ENCODE measurements at regions not wholly inside any gene's neighbourhood (a gene's known extent, or its start where the extent isn't known, plus 50 kb on each side); places are given as distances from the start of the nearest gene placed in this dataset.

- H2AK5ac ChIP-seq (ENCODE audit: low read length, severe bottlenecking): no peak overlapping the region
These were observed 137.4 kb upstream of the ETAA1 start for GRCh38 chr2:67259556-67260342.

GRCh38 chr2:67260343-67261277, 136.5 kb upstream of the ETAA1 start:
- H3K27ac ChIP-seq (ENCODE audit: low read length, poor library complexity, severe bottlenecking): peak overlapping the region; percentile 92
- no peaks in the 10 kb centered on the region for H3K36me3 ChIP-seq (ENCODE audit: control insufficient read depth in 1 of 2, insufficient read depth in 2 of 2, low read depth in 1 of 2, low read length in 2 of 2)
- 58% methylated on average over 13 of the region's 16 CpGs for WGBS
- H3K9me3 ChIP-seq (ENCODE audit: control insufficient read depth, low read length): no peaks in the 10 kb centered on the region
- H3K27me3 ChIP-seq (ENCODE audit: control insufficient read depth in 1 of 2, insufficient read depth in 1 of 2, low read length in 2 of 2): no peaks in the 10 kb centered on the region
- H2BK15ac ChIP-seq (ENCODE audit: low read depth, poor library complexity, severe bottlenecking): no peak overlapping the region
- no peak overlapping the region for H3K14ac ChIP-seq (ENCODE audit: low read length in 2 of 2)
- H2BK5ac ChIP-seq (ENCODE audit: low read depth, low read length, poor library complexity, severe bottlenecking): no peak overlapping the region
- no peak overlapping the region for H2BK120ac ChIP-seq (ENCODE audit: low read depth, low read length)
- peak overlapping the region; percentile 2 to 34 for H3K18ac ChIP-seq (ENCODE audit: low read depth in 1 of 2, low read length in 2 of 2)
- peak overlapping the region; percentile 84 for H2AK5ac ChIP-seq (ENCODE audit: low read length, severe bottlenecking)
- no peaks in the 10 kb centered on the region for H3K79me1 ChIP-seq (replicated peaks; ENCODE audit: low read length, poor library complexity, severe bottlenecking)
- no peak overlapping the region for H4K8ac ChIP-seq (ENCODE audit: low read length)
- peaks cover 4% of the 10 kb centered on the region for H3K4me1 ChIP-seq (ENCODE audit: control insufficient read depth, insufficient read depth, low read depth, low read length)
- H3K4me2 ChIP-seq (ENCODE audit: low read length, poor library complexity, severe bottlenecking): no peak overlapping the region
- peak; percentile 97 for DNase-seq
- no peak overlapping the region for H3K4ac ChIP-seq (ENCODE audit: low read depth in 1 of 2, low read length in 2 of 2)
- H3K4me3 ChIP-seq (ENCODE audit: insufficient read depth in 1 of 2, low read depth in 1 of 2, low read length in 2 of 2): peak overlapping the region in 1 of 2 experiments; percentile 66
- H3K9ac ChIP-seq (ENCODE audit: low read length): peak overlapping the region; percentile 89
- peak overlapping the region in 1 of 2 experiments; percentile 86 for H2BK12ac ChIP-seq (ENCODE audit: low read length in 2 of 2)
- H4K91ac ChIP-seq (ENCODE audit: low read length): no peak overlapping the region
- no peak overlapping the region for H2AFZ ChIP-seq (ENCODE audit: low read depth, low read length)
- H3K23ac ChIP-seq (ENCODE audit: low read length in 2 of 2): no peak overlapping the region

More at GRCh38 chr2:67259556-67260342, 137.4 kb upstream of the ETAA1 start:
- Histone ChIP-seq H2BK12ac (ENCODE audit: low read length in 2 of 2) (peak overlapping the region in 1 of 2 experiments; percentile 63), H2AFZ (ENCODE audit: low read depth, low read length) (peak overlapping the region; percentile 14), H3K79me1 (replicated peaks; ENCODE audit: low read length, poor library complexity, severe bottlenecking) (no peaks in the 10 kb centered on the region), H3K4me2 (ENCODE audit: low read length, poor library complexity, severe bottlenecking) (no peak overlapping the region), H3K23ac (ENCODE audit: low read length in 2 of 2) (no peak overlapping the region), H2BK120ac (ENCODE audit: low read depth, low read length) (no peak overlapping the region), H3K9ac (ENCODE audit: low read length) (peak overlapping the region; percentile 89), H3K9me3 (ENCODE audit: control insufficient read depth, low read length) (no peaks in the 10 kb centered on the region), H3K4ac (ENCODE audit: low read depth in 1 of 2, low read length in 2 of 2) (peak overlapping the region in 1 of 2 experiments; percentile 49), H3K36me3 (ENCODE audit: control insufficient read depth in 1 of 2, insufficient read depth in 2 of 2, low read depth in 1 of 2, low read length in 2 of 2) (no peaks in the 10 kb centered on the region), H3K27me3 (ENCODE audit: control insufficient read depth in 1 of 2, insufficient read depth in 1 of 2, low read length in 2 of 2) (no peaks in the 10 kb centered on the region), H3K4me3 (ENCODE audit: insufficient read depth in 1 of 2, low read depth in 1 of 2, low read length in 2 of 2) (peak overlapping the region in 1 of 2 experiments; percentile 14), H3K14ac (ENCODE audit: low read length in 2 of 2) (no peak overlapping the region), H4K8ac (ENCODE audit: low read length) (no peak overlapping the region), H3K4me1 (ENCODE audit: control insufficient read depth, insufficient read depth, low read depth, low read length) (peaks cover 4% of the 10 kb centered on the region), H2BK5ac (ENCODE audit: low read depth, low read length, poor library complexity, severe bottlenecking) (no peak overlapping the region), H3K27ac (ENCODE audit: low read length, poor library complexity, severe bottlenecking) (peak overlapping the region; percentile 92), H2BK15ac (ENCODE audit: low read depth, poor library complexity, severe bottlenecking) (no peak overlapping the region), H4K91ac (ENCODE audit: low read length) (no peak overlapping the region), H3K18ac (ENCODE audit: low read depth in 1 of 2, low read length in 2 of 2) (peak overlapping the region in 1 of 2 experiments; percentile 57)
- peak; percentile 82 for DNase-seq
- WGBS: 38% methylated on average over 3 of the region's 5 CpGs

GRCh38 chr2:67267241-67267640, 129.9 kb upstream of the ETAA1 start:
- Histone ChIP-seq H3K27ac (ENCODE audit: low read length, poor library complexity, severe bottlenecking) (no peak overlapping the region), H3K4me3 (ENCODE audit: insufficient read depth in 1 of 2, low read depth in 1 of 2, low read length in 2 of 2) (no peak overlapping the region), H4K8ac (ENCODE audit: low read length) (no peak overlapping the region), H2AK5ac (ENCODE audit: low read length, severe bottlenecking) (no peak overlapping the region), H3K9me3 (ENCODE audit: control insufficient read depth, low read length) (no peaks in the 10 kb centered on the region), H2BK120ac (ENCODE audit: low read depth, low read length) (no peak overlapping the region), H3K4me2 (ENCODE audit: low read length, poor library complexity, severe bottlenecking) (no peak overlapping the region), H3K23ac (ENCODE audit: low read length in 2 of 2) (no peak overlapping the region), H3K4me1 (ENCODE audit: control insufficient read depth, insufficient read depth, low read depth, low read length) (no peaks in the 10 kb centered on the region), H3K27me3 (ENCODE audit: control insufficient read depth in 1 of 2, insufficient read depth in 1 of 2, low read length in 2 of 2) (no peaks in the 10 kb centered on the region), H3K9ac (ENCODE audit: low read length) (no peak overlapping the region), H3K4ac (ENCODE audit: low read depth in 1 of 2, low read length in 2 of 2) (no peak overlapping the region), H3K14ac (ENCODE audit: low read length in 2 of 2) (no peak overlapping the region), H3K36me3 (ENCODE audit: control insufficient read depth in 1 of 2, insufficient read depth in 2 of 2, low read depth in 1 of 2, low read length in 2 of 2) (no peaks in the 10 kb centered on the region), H2BK12ac (ENCODE audit: low read length in 2 of 2) (no peak overlapping the region), H2BK5ac (ENCODE audit: low read depth, low read length, poor library complexity, severe bottlenecking) (no peak overlapping the region), H3K79me1 (replicated peaks; ENCODE audit: low read length, poor library complexity, severe bottlenecking) (no peaks in the 10 kb centered on the region), H3K18ac (ENCODE audit: low read depth in 1 of 2, low read length in 2 of 2) (no peak overlapping the region), H2BK15ac (ENCODE audit: low read depth, poor library complexity, severe bottlenecking) (no peak overlapping the region), H2AFZ (ENCODE audit: low read depth, low read length) (no peak overlapping the region), H4K91ac (ENCODE audit: low read length) (no peak overlapping the region)
- WGBS: 86% methylated on average over 5 of the region's 5 CpGs
- DNase-seq: no peak

GRCh38 chr2:67268797-67269196, 128.3 kb upstream of the ETAA1 start:
- H3K79me1 ChIP-seq (replicated peaks; ENCODE audit: low read length, poor library complexity, severe bottlenecking): no peaks in the 10 kb centered on the region
- H2BK12ac ChIP-seq (ENCODE audit: low read length in 2 of 2): no peak overlapping the region
- H3K36me3 ChIP-seq (ENCODE audit: control insufficient read depth in 1 of 2, insufficient read depth in 2 of 2, low read depth in 1 of 2, low read length in 2 of 2): no peaks in the 10 kb centered on the region
- H3K4me3 ChIP-seq (ENCODE audit: insufficient read depth in 1 of 2, low read depth in 1 of 2, low read length in 2 of 2): no peak overlapping the region
- no peak overlapping the region for H2BK120ac ChIP-seq (ENCODE audit: low read depth, low read length)
- no peak overlapping the region for H4K8ac ChIP-seq (ENCODE audit: low read length)
- H3K4me1 ChIP-seq (ENCODE audit: control insufficient read depth, insufficient read depth, low read depth, low read length): no peaks in the 10 kb centered on the region
- H3K9ac ChIP-seq (ENCODE audit: low read length): no peak overlapping the region
- no peak overlapping the region for H2AFZ ChIP-seq (ENCODE audit: low read depth, low read length)
- H4K91ac ChIP-seq (ENCODE audit: low read length): no peak overlapping the region
- no peak for DNase-seq
- H3K27me3 ChIP-seq (ENCODE audit: control insufficient read depth in 1 of 2, insufficient read depth in 1 of 2, low read length in 2 of 2): no peaks in the 10 kb centered on the region
- H3K4ac ChIP-seq (ENCODE audit: low read depth in 1 of 2, low read length in 2 of 2): no peak overlapping the region
- no peak overlapping the region for H2BK5ac ChIP-seq (ENCODE audit: low read depth, low read length, poor library complexity, severe bottlenecking)
- no peak overlapping the region for H3K14ac ChIP-seq (ENCODE audit: low read length in 2 of 2)
- H2AK5ac ChIP-seq (ENCODE audit: low read length, severe bottlenecking): no peak overlapping the region
- H2BK15ac ChIP-seq (ENCODE audit: low read depth, poor library complexity, severe bottlenecking): no peak overlapping the region
- 71% methylated on average over 1 of the region's 2 CpGs for WGBS
- H3K9me3 ChIP-seq (ENCODE audit: control insufficient read depth, low read length): no peaks in the 10 kb centered on the region
- H3K18ac ChIP-seq (ENCODE audit: low read depth in 1 of 2, low read length in 2 of 2): no peak overlapping the region
- H3K27ac ChIP-seq (ENCODE audit: low read length, poor library complexity, severe bottlenecking): no peak overlapping the region
- H3K4me2 ChIP-seq (ENCODE audit: low read length, poor library complexity, severe bottlenecking): no peak overlapping the region
- H3K23ac ChIP-seq (ENCODE audit: low read length in 2 of 2): no peak overlapping the region

Data from mesenchymal stem cell (in vitro differentiated cells and primary cell).